Spleen (tissue), 11 donors: ENCODE measurements at regions not wholly inside any gene's neighbourhood (a gene's known extent, or its start where the extent isn't known, plus 50 kb on each side); places are given as distances from the start of the nearest gene placed in this dataset.

Experiments used
- DNase-seq: peaks from one replicate; pipeline ENCODE4 v3.0.0-alpha.2; 2020
- H3K27ac ChIP-seq, 8 donors: fragments of 200-600 bp; sonication (generic) in 7 of 8; 1 replicate in 4 of 8; 2 replicates in 4 of 8; pipeline versions ENCODE4 v1.5.0 to v1.8.0; 2016 to 2021; ENCODE audit warnings: inconsistent platforms in 4 of 8, mild to moderate bottlenecking in 4 of 8, moderate library complexity in 1 of 8
- H3K27me3 ChIP-seq, 7 donors: fragments of 200-600 bp; sonication (generic) in 6 of 7; replicated peaks in 1 of 7; 1 replicate in 4 of 7; 2 replicates in 3 of 7; pipeline versions ENCODE4 v1.5.0 to v1.8.0; 2016 to 2021; ENCODE audit warnings: inconsistent platforms in 3 of 7, mild to moderate bottlenecking in 1 of 7
- H3K36me3 ChIP-seq, 6 donors: fragments of 200-600 bp; sonication (generic) in 5 of 6; 1 replicate in 4 of 6; 2 replicates in 2 of 6; pipeline versions ENCODE4 v1.5.0 to v1.8.0; 2016 to 2021; ENCODE audit warnings: inconsistent platforms in 2 of 6
- H3K4me1 ChIP-seq, 6 donors: fragments of 200-600 bp; sonication (generic) in 5 of 6; 1 replicate in 3 of 6; 2 replicates in 3 of 6; pipeline versions ENCODE4 v1.5.0 to v1.8.0; 2016 to 2021; ENCODE audit warnings: inconsistent platforms in 3 of 6
- H3K4me3 ChIP-seq, 8 donors: fragments of 200-600 bp; sonication (generic) in 7 of 8; 1 replicate in 4 of 8; 2 replicates in 4 of 8; pipeline versions ENCODE4 v1.5.0 to v1.8.0; 2016 to 2021; ENCODE audit warnings: inconsistent platforms in 4 of 8, mild to moderate bottlenecking in 4 of 8, moderate library complexity in 2 of 8
- H3K9me3 ChIP-seq, 8 donors: fragments of 200-600 bp; sonication (generic) in 7 of 8; 1 replicate in 4 of 8; 2 replicates in 4 of 8; pipeline versions ENCODE4 v1.5.0 to v1.8.0; 2016 to 2021; ENCODE audit warnings: inconsistent platforms in 4 of 8
- CTCF ChIP-seq, 11 experiments: fragments of 200-600 bp in 7 of 11; fragments of 450-650 bp in 4 of 11; sonication (generic) in 4 of 11; IDR thresholded peaks in 8 of 11; conservative IDR thresholded peaks in 3 of 11; 1 replicate in 7 of 11; 2 replicates in 4 of 11; pipeline versions ENCODE4 v1.4.0 to v1.8.0; 2016 to 2021; ENCODE audit warnings: antibody characterized with exemption in 11 of 11, inconsistent platforms in 4 of 11, mild to moderate bottlenecking in 1 of 11
- POLR2A ChIP-seq, 3 donors: fragments of 450-650 bp; IDR thresholded peaks; one replicate each; pipeline ENCODE4 v1.5.1; 2017; ENCODE audit warnings: antibody characterized with exemption in 3 of 3, mild to moderate bottlenecking in 1 of 3
- POLR2AphosphoS5 ChIP-seq, 3 donors: sonication (generic); formaldehyde crosslinking; IDR thresholded peaks; one replicate each; pipeline ENCODE4 v1.5.1; 2017; ENCODE audit warnings: antibody characterized with exemption in 3 of 3
- WGBS, 5 donors: extraction: QIAGEN DNeasy Blood & Tissue Kit in 3 of 5; methylation state at CpG; one replicate each; pipeline versions ENCODE4 v1.1.5 to v1.1.7; 2013 to 2018; 5-methylcytosine and 5-hydroxymethylcytosine counted together
- intact Hi-C: fragments of 100-400 bp; cut with DNase I; formaldehyde crosslinking; loops from one replicate; pipeline ENCODE4 v1.15.0; 2023; ENCODE audit warnings: low total_unique reads
- donor health status: healthy with polysubstance abuse.
- donor health status: DM: no; HTN: no; CAD: no; lungs with moderate emphysema.
- donor health status: DM: no; HTN: no; CAD: no.
- donor health status: Bipolar disorder and iron deficiency.
- donor health status: healthy.
- donor health status: DM: no; HTN: no; CAD: no.
- donor health status: DM: yes; HTN: yes; CAD: no.

- no peak overlapping the region for H3K27ac ChIP-seq
- no peak overlapping the region for H3K4me3 ChIP-seq
- peaks cover 0 to 58% (median 6%) of the 10 kb centered on the region in 6 donors for H3K36me3 ChIP-seq
- WGBS, 5 donors, result 97 to 100% (median 97%) methylated on average over 3 of the region's 3 CpGs
- intact Hi-C loops, result no loop called here
- H3K27me3 ChIP-seq, result no peaks in the 10 kb centered on the region
- no peak for DNase-seq
- H3K4me1 ChIP-seq, result no peaks in the 10 kb centered on the region
- no peaks in the 10 kb centered on the region for H3K9me3 ChIP-seq
- TF ChIP-seq POLR2A (IDR thresholded peaks at IDR 0.05) (no peak), CTCF (IDR thresholded peaks at IDR 0.05 in 8 of 11, conservative IDR thresholded peaks at IDR 0.05 in 3 of 11) (no peak), POLR2AphosphoS5 (IDR thresholded peaks at IDR 0.05) (no peak)
These were observed 456.5 kb downstream of the UTRN start for GRCh38 chr6:144741659-144742058.

- Histone ChIP-seq H3K9me3 (no peaks in the 10 kb centered on the region), H3K27me3 (no peaks in the 10 kb centered on the region), H3K36me3 (peaks cover 0 to 57% (median 4%) of the 10 kb centered on the region in 6 donors), H3K27ac (no peak overlapping the region), H3K4me3 (no peak overlapping the region), H3K4me1 (no peaks in the 10 kb centered on the region)
- DNase-seq, result no peak
- 96 to 98% (median 97%) methylated on average over 2 of the region's 2 CpGs for WGBS, 5 donors
- TF ChIP-seq POLR2AphosphoS5 (IDR thresholded peaks at IDR 0.05), result no peak
- TF ChIP-seq POLR2A (IDR thresholded peaks at IDR 0.05), result no peak
- TF ChIP-seq CTCF (IDR thresholded peaks at IDR 0.05 in 8 of 11, conservative IDR thresholded peaks at IDR 0.05 in 3 of 11), result no peak
- intact Hi-C loops, result no loop called here
These were observed 457.6 kb downstream of the UTRN start for GRCh38 chr6:144742779-144743178.

- Histone ChIP-seq H3K27me3 (no peaks in the 10 kb centered on the region), H3K4me3 (no peak overlapping the region), H3K36me3 (peaks cover 0 to 65% (median 17%) of the 10 kb centered on the region in 6 donors), H3K4me1 (no peaks in the 10 kb centered on the region), H3K27ac (no peak overlapping the region), H3K9me3 (no peaks in the 10 kb centered on the region)
- no peak for DNase-seq
- no peak for TF ChIP-seq POLR2A (IDR thresholded peaks at IDR 0.05)
- TF ChIP-seq POLR2AphosphoS5 (IDR thresholded peaks at IDR 0.05), result no peak
- no peak for TF ChIP-seq CTCF (IDR thresholded peaks at IDR 0.05 in 8 of 11, conservative IDR thresholded peaks at IDR 0.05 in 3 of 11)
- WGBS, 5 donors, result 88 to 94% (median 91%) methylated on average over 3 of the region's 3 CpGs
- intact Hi-C loops, result no loop called here
These were observed 459.6 kb downstream of the UTRN start for GRCh38 chr6:144744720-144745119.

- no peaks in the 10 kb centered on the region for H3K4me1 ChIP-seq
- H3K27ac ChIP-seq, result no peak overlapping the region
- DNase-seq, result no peak
- TF ChIP-seq POLR2A (IDR thresholded peaks at IDR 0.05), result no peak
- TF ChIP-seq POLR2AphosphoS5 (IDR thresholded peaks at IDR 0.05), result no peak
- no peak for TF ChIP-seq CTCF (IDR thresholded peaks at IDR 0.05 in 8 of 11, conservative IDR thresholded peaks at IDR 0.05 in 3 of 11)
- intact Hi-C loops, result no loop called here
- no peak overlapping the region for H3K4me3 ChIP-seq
- H3K9me3 ChIP-seq, result no peaks in the 10 kb centered on the region
- WGBS, 5 donors, result 69 to 83% (median 74%) methylated on average over 3 of the region's 3 CpGs
- no peaks in the 10 kb centered on the region for H3K27me3 ChIP-seq
- peaks cover 0 to 71% (median 24%) of the 10 kb centered on the region in 6 donors for H3K36me3 ChIP-seq
These were observed 460.3 kb downstream of the UTRN start for GRCh38 chr6:144745439-144745838.
